T47D (cell line): ENCODE measurements at regions not wholly inside any gene's neighbourhood (a gene's known extent, or its start where the extent isn't known, plus 50 kb on each side); places are given as distances from the start of the nearest gene placed in this dataset.

Source experiments
- DNase-seq, 2 experiments: peaks; one replicate each; pipeline versions ENCODE4 v3.0.0 to v3.0.0-alpha.2; 2011 to 2012; ENCODE audit warnings: low read depth in 1 of 2, low spot score in 1 of 2
- JUND ChIP-seq: IDR thresholded peaks from 2 replicates; pipeline ENCODE4 v1.6.1; 2012; ENCODE audit warnings: low read depth
- in situ Hi-C: cut with HindIII; loops from 2 replicates; pipeline ENCODE4 v1.10.0; 2016; ENCODE audit warnings: low sequenced_read_pairs, low pct_unique_long_range_greater_than_20kb

DNA sequence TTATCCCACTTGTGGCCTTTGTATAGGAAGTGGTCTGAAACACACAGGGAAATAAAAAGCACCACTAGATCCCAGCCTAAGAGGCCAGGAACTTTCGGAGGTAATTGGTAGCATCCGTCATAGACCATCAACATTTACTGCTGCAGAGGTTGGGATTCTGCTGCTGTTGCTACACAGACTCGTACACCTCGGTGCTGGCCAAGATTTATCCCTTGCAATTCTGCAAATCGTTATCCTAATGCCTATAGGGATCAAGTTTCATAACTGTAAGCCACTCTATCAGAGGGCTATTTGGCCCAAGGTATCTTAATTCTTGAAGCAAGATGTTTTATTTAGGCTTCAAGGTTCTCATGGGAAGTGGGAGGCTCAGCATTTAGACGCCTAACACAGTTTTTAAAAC lies 913.6 kb downstream of the GALC start:
- no peak for DNase-seq
- in situ Hi-C loops: no loop called here
- TF ChIP-seq JUND: no peak

DNA sequence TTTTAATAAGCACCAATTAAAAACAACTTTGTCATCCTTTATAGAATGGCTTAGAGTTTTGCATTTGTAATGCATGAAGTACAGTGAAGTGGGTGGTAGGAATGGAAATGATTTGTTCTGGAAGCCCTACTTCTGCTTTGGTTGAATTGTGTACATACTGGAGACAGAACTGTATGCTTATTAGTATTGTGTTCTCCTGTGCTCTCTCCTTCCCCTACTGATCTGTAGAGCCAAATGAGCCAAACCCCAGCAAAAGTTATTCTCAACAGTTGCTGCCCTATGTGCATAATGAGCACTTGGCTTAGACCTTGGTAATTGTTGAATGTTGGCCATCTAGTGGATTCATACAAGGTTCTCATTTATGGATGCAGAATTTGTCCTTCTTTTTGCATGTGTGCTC lies 916.1 kb downstream of the GALC start:
- DNase-seq: no peak
- TF ChIP-seq JUND: no peak
- in situ Hi-C loops: no loop called here

DNA sequence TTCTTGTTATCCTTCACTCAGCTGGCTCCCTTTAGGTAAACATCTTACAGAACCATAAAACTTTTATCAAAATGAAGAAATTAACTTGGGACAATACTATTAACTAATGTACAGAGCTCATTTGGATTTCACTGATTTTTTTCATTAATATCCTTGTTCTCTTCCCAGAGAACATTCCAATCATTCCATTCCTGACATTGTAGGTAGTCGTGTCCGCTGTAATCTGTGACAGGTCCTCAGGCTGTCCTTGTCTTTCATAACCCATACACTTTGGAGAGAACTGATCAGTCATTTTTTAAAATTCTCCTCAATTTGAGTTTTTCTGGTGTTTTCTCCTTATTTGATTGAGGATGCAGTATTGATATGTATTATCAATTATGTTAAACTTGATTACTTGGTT lies 916.8 kb downstream of the GALC start:
- no peak for TF ChIP-seq JUND
- DNase-seq: peak in 1 of 2 experiments; percentile 27
- in situ Hi-C loops: no loop called here

DNA sequence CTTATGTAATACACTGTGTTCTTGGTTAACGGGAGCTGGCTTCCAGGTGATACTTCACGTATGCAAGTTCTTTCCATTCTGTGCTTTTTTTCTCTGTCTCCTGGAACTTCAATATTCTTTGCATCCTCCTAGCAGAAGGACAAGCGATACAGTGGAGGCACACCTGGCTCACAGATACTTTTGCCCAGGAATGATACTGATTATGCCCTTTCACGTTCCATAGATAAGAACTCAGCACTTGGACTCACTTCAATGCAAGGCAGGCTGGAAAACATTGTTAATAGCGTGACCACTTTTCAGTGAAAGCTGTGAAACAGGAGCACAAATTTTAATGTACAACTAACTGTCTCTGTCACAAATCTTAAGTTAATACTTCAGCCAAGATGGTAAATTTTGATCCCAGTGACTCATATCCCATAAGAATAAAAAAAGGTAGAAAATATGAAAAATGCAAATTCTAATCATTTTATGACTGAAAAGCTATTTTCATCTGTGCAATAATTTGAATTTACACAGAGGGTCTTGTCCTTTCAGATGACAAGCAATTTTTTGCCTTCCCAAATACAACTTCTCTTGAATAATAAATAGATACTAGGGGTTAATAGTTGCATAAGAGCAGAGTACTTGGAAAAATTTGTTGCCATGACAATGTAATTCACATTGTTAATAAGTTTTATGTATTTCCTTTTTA lies 919.0 kb downstream of the GALC start:
- in situ Hi-C loops: no loop called here
- no peak for DNase-seq
- TF ChIP-seq JUND: no peak

DNA sequence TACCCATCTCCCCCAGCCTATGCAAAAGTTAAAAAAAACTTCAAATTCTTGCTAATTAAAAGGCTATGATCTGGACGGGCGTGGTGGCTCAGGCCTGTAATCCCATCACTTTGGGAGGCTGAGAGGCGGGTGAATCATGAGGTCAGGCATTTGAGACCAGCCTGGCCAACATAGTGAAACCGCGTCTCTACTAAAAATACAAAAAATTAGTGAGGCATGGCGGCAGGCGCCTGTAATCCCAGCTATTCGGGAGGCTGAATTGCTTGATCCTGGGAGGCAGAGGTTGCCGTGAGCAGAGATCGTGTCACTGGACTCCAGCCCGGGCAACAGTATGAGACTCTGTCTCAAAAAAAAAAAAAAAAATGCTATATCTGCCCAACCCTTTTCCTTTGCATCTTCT lies 925.4 kb downstream of the GALC start:
- no peak for TF ChIP-seq JUND
- DNase-seq: no peak
- in situ Hi-C loops: no loop called here

DNA sequence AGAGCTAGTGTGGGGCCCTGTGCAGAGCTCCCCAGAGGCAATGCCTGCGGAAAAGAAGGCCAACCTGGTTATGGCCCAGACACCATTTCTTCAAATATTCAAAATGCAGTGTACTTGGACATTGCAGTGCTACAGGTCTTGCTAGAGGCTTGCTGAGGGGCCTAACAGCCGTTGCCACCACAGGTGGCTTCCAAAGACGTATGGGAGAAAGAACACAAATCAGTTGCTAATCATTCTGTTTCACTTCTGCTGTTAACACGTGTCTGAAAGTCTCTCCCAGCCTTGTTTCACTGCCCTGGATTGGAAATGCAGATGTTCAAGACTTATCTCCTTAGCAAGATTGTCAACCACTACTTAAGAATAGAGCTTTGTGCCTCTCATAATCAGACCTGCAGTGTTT lies 925.9 kb downstream of the GALC start:
- in situ Hi-C loops: no loop called here
- TF ChIP-seq JUND: no peak
- DNase-seq: no peak

DNA sequence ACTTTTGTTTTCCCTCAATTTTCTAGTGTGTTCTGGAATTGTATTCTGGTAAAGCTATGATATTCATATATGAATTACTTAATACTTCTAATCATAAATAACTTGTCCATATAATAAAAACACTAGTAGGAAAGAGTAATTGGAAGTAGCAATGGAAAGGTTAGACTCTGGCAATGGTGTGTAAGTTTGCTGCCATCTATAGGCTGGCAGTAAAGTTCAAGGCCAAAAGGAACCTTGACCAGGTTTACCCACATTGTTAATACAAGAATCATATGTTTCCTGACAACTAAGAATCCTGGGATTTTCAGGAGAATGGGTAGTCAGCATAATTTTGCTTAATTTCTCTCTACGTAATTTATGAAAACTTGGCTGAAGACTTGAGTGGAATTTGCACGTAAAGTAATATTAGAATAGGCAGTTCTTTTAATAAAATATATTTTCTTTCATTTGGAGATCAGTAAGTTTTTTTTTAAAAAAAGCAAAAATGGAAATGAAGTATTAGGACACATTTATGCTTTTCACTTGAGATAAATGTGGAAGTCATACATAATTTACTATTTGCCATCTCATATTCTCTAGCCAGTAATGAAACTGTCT lies 926.7 kb downstream of the GALC start:
- in situ Hi-C loops: no loop called here
- DNase-seq: peak in 1 of 2 experiments; percentile 44
- TF ChIP-seq JUND: no peak

DNA sequence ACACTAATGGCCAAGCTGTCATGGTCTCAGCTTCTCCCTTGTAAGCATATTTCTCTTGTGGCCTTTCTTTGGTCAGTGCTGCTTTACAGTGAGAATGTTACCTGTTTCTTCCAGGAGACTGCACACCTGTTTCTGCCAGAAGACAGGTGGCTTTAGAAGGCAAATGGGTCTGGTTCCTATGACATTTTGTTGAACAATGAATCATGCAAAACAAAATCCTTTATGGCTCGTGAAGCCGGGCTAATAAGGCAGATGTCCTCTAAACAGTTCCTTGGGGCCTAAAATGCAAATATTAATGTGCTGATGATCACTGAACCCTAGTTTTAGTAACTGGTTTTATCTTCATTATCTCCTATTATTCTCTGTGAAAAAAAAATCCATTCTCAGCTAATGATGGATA lies 927.6 kb downstream of the GALC start:
- DNase-seq: no peak
- in situ Hi-C loops: no loop called here

DNA sequence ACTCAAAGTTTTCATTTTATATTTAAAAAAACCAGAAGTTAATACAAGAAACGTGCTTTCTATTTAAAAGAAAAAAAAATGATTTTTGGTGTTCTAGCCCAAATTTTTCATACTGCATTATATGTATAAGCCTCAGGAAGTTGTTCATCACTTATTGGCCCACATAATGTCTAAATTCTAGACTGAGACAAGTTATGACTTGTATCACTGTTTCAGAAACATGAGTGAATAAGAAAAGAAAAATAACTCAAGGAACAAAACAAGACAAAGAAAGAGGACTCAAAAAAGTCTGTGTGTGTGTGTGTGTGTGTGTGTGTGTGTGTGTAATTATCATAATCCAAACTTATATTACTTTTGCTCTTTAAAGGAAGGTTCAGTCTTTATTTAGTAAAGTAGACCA lies 929.8 kb downstream of the GALC start:
- in situ Hi-C loops: no loop called here
- DNase-seq: no peak
- no peak for TF ChIP-seq JUND

More for the DNA sequence above, 927.6 kb downstream of the GALC start:
- no peak for TF ChIP-seq JUND

DNA sequence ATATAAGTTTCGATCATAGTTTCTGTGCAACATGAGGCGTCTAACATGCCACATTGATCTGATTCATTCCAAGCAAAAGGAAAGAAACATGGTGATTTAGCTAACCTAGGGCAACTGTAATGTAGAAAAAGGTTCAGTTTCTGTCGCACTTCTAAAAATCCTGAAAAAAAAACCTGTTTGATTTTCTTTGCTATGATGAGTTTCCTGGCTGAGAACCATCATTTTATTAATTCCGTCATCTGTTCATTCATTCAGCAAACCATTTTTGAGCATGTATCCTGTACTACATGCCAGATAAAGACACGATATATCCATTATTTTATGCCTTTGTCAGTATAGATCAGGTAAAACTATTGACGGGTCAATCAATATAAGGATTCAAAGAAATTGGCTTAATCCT lies 932.6 kb downstream of the GALC start:
- TF ChIP-seq JUND: no peak
- no peak for DNase-seq
- in situ Hi-C loops: no loop called here

DNA sequence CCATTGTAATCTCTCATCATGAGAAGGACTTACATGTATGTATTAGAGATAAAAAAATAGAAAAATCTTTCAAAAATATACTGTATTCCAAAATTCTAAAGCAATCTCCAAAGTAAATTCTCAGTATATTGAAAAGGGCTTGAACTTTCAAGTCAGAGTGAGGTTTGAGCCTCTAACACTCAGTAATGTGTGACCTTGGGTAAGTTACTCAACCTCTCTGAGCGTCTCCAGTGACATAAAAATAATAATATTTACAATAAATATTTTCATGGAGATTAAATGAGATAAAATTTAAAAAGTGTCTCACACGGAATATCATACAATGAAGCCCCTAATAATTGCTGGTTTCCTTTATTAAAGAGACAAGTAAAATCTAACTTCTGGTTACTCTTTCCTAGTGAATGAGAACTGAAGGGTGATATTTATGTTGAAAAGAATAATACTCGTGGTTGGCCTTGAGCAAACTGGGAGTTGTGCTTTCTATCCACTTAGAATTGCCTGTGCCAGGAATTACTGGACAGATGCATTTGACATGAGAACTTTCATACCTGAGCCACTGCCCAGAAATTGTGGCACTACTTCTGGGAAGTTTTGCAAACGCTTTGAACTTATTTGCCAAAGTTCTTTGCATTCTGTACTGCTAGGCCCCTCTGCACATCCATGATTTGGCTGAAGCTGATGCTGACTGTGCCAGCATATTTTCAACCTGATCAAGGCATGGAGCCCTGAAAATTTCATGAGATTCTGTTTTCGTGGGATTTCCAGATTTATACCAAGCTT lies 933.7 kb downstream of the GALC start:
- no peak for TF ChIP-seq JUND
- in situ Hi-C loops: no loop called here
- no peak for DNase-seq

DNA sequence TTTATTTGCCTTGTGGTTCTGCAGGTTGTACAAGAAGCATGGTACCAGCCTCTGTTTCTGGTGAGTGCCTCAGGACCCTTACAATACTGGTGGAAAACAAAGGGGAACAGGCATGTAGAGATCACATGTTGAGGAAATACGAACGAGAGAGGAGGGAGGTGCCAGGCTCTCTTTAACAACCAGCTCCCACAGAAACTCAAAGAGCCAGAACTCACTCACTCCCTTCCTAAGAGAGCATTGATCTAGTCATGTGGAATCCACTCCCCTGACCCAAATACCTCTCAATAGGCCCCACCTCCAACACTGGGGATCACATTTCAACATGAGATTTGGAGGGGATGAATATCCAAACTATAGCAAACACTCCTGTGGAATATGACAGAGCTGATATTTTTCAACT lies 938.0 kb downstream of the GALC start:
- DNase-seq: no peak
- no peak for TF ChIP-seq JUND
- in situ Hi-C loops: no loop called here

DNA sequence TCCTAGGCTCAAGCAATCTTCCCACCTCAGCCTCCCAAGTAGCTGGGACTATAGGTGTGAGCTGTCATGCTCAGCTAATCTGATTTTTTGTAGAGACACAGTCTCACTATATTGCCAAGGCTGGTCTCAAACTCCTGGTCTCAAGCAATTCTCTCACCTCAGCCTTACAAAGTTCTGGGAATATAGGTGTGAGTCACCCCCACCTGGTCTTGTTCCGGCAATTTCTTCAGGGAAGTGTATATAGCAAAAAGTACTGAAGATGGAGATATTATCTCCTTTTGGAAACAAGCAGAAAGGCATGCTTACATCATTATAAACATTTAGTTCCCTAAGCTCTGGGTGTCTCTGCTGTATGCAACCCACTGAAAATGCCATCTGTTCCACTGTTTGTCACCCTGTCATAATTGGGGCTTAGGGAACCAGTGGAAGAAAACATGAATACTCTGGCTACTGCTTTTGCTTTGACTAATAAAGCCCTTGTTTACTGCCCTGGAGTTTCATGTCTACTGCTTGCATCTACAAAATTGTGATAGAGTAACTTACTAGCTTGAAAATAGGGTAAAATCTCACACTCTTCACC lies 940.2 kb downstream of the GALC start:
- DNase-seq: no peak
- no peak for TF ChIP-seq JUND
- in situ Hi-C loops: no loop called here
